HS-5 (cell line): ENCODE measurements at regions not wholly inside any gene's neighbourhood (a gene's known extent, or its start where the extent isn't known, plus 50 kb on each side); places are given as distances from the start of the nearest gene placed in this dataset.
"Not testable (repeated sequence)": the region's sequence is repeated elsewhere in the genome, so short reads cannot be mapped to it uniquely, and the experiment has no call there.

Experiments used
- DNase-seq: peaks from one replicate; pipeline ENCODE4 v3.0.0-alpha.2; 2012; ENCODE audit warnings: low read depth

- no peak for DNase-seq
Observed at GRCh38 chr1:191504999-191505398, 653.3 kb upstream of the RGS18 start.

GRCh38 chr1:191508239-191508638 lies 650.0 kb upstream of the RGS18 start:
- DNase-seq: no peak

- not testable (repeated sequence) for DNase-seq
Observed at GRCh38 chr1:191511480-191511879, 646.8 kb upstream of the RGS18 start.

GRCh38 chr1:191517826-191518225 lies 640.4 kb upstream of the RGS18 start:
- DNase-seq: no peak

- DNase-seq: no peak
Observed at GRCh38 chr1:191519519-191519918, 638.7 kb upstream of the RGS18 start.

- DNase-seq: no peak
Observed at GRCh38 chr1:191520345-191520744, 637.9 kb upstream of the RGS18 start.

GRCh38 chr1:191525944-191526343 lies 632.3 kb upstream of the RGS18 start:
- DNase-seq: not testable (repeated sequence)

GRCh38 chr1:191528275-191528674 lies 630.0 kb upstream of the RGS18 start:
- no peak for DNase-seq

- no peak for DNase-seq
Observed at GRCh38 chr1:191530928-191531327, 627.3 kb upstream of the RGS18 start.

- DNase-seq: no peak
Observed at GRCh38 chr1:191533254-191533653, 625.0 kb upstream of the RGS18 start.

- DNase-seq: no peak
Observed at GRCh38 chr1:191536791-191537429, 621.4 kb upstream of the RGS18 start.

GRCh38 chr1:191541758-191542157 lies 616.5 kb upstream of the RGS18 start:
- no peak for DNase-seq

GRCh38 chr1:191542444-191542843 lies 615.8 kb upstream of the RGS18 start:
- no peak for DNase-seq

GRCh38 chr1:191546803-191547202 lies 611.5 kb upstream of the RGS18 start:
- DNase-seq: no peak

- no peak for DNase-seq
Observed at GRCh38 chr1:191551019-191551418, 607.2 kb upstream of the RGS18 start.

GRCh38 chr1:191558379-191558778 lies 599.9 kb upstream of the RGS18 start:
- no peak for DNase-seq

GRCh38 chr1:191561276-191561675 lies 597.0 kb upstream of the RGS18 start:
- no peak for DNase-seq

- no peak for DNase-seq
Observed at GRCh38 chr1:191564275-191564674, 594.0 kb upstream of the RGS18 start.

- DNase-seq: no peak
Observed at GRCh38 chr1:191572479-191572878, 585.8 kb upstream of the RGS18 start.

- no peak for DNase-seq
Observed at GRCh38 chr1:191575180-191575579, 583.1 kb upstream of the RGS18 start.

GRCh38 chr1:191575746-191576145 lies 582.5 kb upstream of the RGS18 start:
- no peak for DNase-seq

GRCh38 chr1:191577213-191577612 lies 581.0 kb upstream of the RGS18 start:
- no peak for DNase-seq

- no peak for DNase-seq
Observed at GRCh38 chr1:191578281-191578680, 580.0 kb upstream of the RGS18 start.

GRCh38 chr1:191579019-191579418 lies 579.2 kb upstream of the RGS18 start:
- no peak for DNase-seq

- no peak for DNase-seq
Observed at GRCh38 chr1:191582169-191582568, 576.1 kb upstream of the RGS18 start.
